T47D (cell line): ENCODE measurements at regions not wholly inside any gene's neighbourhood (a gene's known extent, or its start where the extent isn't known, plus 50 kb on each side); places are given as distances from the start of the nearest gene placed in this dataset.

ENCODE experiments used
- DNase-seq, 2 experiments: peaks; one replicate each; pipeline versions ENCODE4 v3.0.0 to v3.0.0-alpha.2; 2011 to 2012; ENCODE audit warnings: low read depth in 1 of 2, low spot score in 1 of 2
- JUND ChIP-seq: IDR thresholded peaks from 2 replicates; pipeline ENCODE4 v1.6.1; 2012; ENCODE audit warnings: low read depth
- in situ Hi-C: cut with HindIII; loops from 2 replicates; pipeline ENCODE4 v1.10.0; 2016; ENCODE audit warnings: low sequenced_read_pairs, low pct_unique_long_range_greater_than_20kb

DNA sequence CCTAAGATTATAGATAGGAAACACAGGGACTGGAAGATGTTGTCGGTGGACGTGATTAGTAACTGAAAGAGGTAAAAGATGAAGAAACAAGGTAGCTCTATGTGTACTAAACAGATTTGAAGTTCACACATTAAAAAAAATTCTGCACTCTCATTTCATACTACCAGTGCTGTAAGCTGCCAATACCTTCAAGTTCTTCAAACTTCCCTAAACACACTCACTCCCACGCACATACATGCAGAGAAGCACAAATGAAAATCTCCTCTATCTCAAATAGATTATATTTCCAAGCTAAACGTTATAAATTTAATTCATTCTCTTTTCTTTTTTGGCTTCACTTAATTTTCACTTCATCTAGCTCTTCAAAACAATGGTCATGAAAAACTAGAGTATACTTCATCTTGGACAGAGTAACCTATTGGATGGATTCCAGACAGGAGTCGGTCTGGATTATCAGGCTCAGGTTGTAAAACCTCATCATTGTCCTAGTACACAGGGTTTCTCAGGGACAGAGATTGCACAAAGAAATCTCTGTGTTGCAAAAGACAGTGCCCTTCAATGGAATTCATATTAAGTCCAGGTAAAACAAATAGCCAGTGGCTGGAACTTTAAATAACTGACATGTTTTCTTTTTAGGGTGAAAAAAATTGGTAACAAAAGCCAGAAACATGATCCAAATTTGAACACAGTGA, 408.1 kb upstream of the ZNF385D start:
- in situ Hi-C loops, result no loop called here
- TF ChIP-seq JUND, result no peak
- no peak for DNase-seq

DNA sequence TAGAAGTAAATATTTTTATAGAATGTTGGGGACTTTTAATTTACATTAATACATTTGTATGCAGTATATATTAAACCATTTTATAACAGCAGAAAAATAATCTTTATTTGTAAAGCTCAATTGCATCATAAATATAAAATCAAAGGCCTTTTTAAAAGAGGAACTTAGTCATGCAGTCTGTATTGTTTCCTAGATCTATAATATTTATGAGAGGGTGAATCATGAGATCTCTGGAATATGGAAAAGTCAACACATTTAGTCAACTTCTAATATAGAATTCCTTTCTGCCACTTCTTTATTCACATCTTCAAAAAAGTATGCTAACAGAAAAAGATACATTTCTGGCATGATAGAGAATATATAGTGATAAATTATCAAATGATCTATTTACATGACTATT, 410.3 kb upstream of the ZNF385D start:
- no peak for DNase-seq
- in situ Hi-C loops, result no loop called here
- TF ChIP-seq JUND, result no peak

DNA sequence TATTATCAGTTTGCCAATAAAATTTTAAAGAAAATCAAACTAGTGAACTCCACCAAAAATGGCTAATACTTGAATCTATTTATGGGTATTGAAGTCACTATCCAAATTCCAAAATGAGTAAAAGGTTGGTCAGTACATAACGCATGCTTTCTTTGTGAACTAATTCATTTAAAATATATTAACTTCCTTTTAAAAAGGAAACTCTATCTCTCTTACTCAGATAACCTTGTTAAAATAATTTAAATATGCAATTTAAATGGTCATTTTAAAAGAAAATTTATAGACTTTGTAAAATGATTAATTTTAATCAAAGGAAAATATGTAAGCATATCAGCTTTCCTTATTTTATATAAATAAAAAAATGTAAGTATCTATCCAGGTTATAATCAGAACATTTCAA, 419.4 kb upstream of the ZNF385D start:
- TF ChIP-seq JUND, result no peak
- in situ Hi-C loops, result no loop called here
- DNase-seq, result no peak

DNA sequence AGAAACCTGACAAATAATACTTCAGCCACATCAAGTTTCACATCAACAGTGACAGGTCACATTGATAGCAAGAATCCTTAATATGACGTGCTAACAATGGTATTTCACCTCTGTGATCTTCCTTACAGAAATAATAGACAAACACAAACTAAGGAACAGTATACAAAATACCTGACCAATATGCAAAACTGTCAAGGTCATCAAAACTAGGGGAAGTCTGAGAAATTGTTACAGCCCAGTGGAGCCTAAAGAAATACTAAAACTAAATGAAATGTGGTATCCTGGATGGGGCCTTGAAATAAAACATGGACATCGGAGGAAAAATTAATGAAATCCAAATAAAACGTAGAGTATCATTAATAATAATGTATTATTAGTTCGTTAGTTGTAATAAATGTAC, 422.0 kb upstream of the ZNF385D start:
- no peak for DNase-seq
- no peak for TF ChIP-seq JUND
- in situ Hi-C loops, result no loop called here

DNA sequence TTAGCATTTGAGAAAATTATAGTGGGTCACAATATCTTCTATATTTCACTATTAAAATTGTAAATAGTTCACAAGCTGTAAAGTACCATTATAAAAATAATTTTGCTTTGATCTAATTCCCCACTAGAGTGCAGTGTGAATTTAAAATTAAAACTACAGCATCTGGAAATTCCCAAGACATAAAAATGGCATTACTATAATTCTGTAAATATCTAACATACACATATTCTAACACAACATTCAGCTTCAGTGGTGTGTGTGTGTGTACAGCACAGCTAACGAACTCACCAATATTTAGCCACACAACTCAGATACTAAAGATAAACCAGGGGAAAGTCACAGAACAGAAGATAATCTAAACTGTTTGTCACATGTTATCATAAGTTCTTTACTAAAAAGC, 424.9 kb upstream of the ZNF385D start:
- no peak for TF ChIP-seq JUND
- in situ Hi-C loops, result no loop called here
- no peak for DNase-seq

DNA sequence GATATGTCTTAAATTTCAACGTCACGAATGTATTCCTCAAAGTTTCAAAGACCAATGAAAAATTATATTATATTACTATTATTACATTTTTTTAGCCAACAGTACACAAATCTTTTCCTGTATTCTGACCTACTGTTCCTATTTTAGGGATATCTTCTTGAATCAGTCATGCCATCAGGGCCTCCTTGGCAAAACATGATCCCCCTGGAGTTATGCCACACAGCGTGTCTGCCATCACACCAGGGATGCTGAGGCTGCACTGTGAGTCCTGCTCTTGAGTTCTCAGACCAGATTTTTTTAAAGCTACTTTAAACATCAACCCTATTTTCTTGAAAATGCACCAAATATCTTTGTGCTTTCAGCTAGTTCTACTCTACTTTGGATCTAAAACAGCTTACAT, 425.9 kb upstream of the ZNF385D start:
- in situ Hi-C loops, result no loop called here
- TF ChIP-seq JUND, result no peak
- no peak for DNase-seq

DNA sequence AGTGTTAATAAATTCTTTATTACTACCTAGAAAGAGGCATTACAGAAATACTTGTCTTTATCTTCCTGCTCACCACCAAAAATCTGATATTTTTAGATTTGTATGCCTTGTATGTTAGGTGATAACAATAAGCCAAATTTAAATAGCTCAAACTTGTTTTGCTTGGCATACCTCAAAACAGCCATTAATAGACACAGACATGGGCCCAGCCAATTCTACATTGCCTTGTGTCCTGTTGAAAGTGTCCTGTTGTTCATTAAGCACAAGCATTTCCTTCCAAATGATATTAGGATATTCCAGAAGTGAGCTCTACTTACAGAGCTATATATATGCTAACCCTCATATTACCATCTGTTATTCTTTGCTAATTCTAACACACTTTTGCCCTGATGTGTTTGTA, 438.6 kb upstream of the ZNF385D start:
- in situ Hi-C loops, result no loop called here
- no peak for TF ChIP-seq JUND
- no peak for DNase-seq

DNA sequence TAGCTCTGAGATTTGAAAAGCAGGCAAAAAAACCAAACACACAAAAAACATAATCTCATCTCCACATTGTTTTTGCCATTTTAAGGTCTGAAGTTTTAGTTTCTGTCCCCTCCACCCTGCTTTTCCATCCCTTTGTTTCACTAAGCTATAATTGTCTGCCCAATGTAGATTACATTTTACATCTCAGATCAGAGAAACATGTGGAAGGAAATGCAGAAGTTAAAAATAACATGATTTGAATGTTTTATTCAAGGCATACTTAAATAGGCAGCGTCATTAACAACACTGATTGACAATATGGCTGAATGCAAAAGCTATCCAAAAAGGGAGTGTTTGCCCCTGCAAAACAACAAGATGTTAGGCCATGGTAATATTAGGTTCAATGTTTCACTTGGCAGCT, 448.1 kb upstream of the ZNF385D start:
- no peak for DNase-seq
- TF ChIP-seq JUND, result no peak
- in situ Hi-C loops, result no loop called here

DNA sequence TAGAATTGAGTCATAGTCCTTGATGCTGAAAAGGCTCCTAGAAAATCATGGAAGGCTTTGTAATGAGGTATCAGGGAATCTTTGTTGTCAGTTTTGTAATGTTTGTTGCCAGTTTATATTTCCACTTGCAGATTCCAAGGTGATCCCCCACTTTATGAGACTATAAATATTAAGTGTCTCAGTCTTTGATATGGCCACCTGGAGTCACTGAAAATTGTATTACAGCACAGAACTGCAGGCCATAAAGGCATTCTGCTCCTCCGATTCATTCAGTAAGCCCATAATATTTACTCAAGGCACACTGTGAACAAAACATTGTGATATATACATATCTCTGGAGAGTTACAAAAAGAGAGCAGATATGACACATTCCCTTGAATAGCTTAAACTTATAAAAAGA, 457.8 kb upstream of the ZNF385D start:
- in situ Hi-C loops, result no loop called here
- DNase-seq, result no peak
- no peak for TF ChIP-seq JUND

DNA sequence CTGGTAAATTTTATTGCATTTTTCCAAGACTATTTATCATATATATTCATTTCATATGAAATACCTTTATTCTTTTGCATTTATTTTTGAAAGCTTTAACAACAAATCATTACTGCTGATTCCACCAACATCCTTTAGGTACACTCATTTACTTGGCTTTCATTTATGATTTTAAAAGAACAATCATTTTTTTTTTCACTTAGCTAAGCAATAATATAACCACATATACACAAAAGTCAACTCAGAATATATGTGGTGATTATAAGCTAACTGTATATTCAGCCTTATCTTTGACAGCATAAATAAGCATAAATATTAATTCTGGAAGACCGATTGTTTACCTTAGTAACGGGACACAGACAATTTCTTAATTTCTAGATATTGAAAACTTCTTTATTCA, 458.6 kb upstream of the ZNF385D start:
- in situ Hi-C loops, result no loop called here
- no peak for DNase-seq

DNA sequence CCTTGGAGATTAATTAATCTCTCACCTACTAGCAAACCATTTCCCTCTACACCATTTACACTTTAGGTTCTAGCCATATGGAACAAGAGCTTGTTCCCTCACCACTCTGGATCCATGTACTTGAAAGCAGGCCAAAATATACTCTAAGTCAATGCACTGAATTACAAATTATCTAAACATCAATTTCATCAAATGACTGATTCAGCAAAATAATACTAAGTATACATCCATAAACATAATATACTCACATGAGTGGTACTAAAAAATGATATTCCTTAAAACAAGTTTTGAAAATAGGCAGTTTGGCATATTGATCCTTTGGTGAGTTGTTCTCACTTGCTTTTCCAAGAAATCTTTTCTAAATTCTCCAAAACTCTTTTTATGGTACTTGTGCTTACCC, 459.7 kb upstream of the ZNF385D start:
- in situ Hi-C loops, result no loop called here
- no peak for DNase-seq
- no peak for TF ChIP-seq JUND

More for the DNA sequence above, 458.6 kb upstream of the ZNF385D start:
- TF ChIP-seq JUND, result no peak

DNA sequence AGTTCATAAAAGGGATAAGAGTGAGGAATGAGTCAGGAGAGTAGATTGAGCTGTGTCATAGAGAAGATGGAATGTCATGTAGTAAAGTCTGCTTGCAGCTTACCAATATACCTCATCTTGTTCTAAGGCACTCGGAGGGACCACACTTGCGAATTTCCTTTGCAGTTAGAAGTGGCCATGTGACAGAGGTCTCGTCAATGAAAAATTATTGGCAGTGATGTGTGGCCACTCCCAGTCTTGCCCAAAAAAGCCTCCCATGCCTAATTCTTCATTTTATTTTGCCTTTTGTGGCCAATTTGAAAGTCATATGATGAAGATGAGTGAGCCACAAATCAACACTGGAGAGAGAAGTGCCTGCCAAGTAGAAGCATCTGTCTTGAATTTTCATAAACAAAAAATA, 465.6 kb upstream of the ZNF385D start:
- no peak for DNase-seq
- no peak for TF ChIP-seq JUND
- in situ Hi-C loops, result no loop called here

DNA sequence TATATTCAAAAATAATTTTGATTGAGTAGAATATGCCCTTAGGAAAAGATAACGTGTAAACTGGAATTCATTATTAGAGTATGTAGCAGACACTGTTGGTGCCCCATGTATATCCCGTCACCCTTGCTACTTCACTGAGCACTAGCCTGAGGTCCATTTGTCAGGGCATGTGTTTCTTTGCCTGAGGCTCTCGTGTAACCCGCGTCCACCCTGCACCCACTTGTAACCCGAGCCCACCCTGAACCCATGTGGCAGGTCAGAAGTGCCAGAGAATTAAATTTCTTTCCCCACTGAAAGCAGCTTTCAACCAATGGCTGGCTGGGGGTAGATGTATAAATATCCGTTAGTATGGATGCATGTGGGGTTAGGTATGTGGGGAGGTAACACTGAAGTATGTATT, 474.2 kb upstream of the ZNF385D start:
- no peak for DNase-seq
- in situ Hi-C loops, result no loop called here
- no peak for TF ChIP-seq JUND

DNA sequence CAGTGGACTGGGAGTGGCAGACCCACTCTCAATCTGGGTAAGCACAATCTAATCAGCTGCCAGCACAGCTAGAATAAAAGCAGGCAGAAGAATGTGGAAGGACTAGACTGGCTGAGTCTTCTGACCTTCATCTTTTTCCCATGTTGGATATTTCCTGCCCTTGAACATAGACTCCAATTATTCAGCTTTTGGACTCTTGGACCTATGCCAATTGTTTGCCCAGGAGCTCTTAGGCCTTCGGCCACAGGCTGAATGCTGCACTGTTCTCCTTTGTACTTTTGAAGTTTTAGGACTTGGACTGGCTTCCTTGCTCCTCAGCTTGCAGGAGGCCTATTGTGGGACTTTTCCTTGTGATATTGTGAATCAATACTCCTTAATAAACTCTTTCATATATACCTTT, 477.7 kb upstream of the ZNF385D start:
- in situ Hi-C loops, result no loop called here
- DNase-seq, result no peak
- no peak for TF ChIP-seq JUND
